Kidney (tissue), 13 donors: ENCODE measurements at regions not wholly inside any gene's neighbourhood (a gene's known extent, or its start where the extent isn't known, plus 50 kb on each side); places are given as distances from the start of the nearest gene placed in this dataset.

ENCODE experiments used
- DNase-seq, 5 donors: peaks; one replicate each; pipeline ENCODE4 v3.0.0-alpha.2; 2013 to 2020
- FAIRE-seq: peaks from 2 replicates; lab custom pipeline; 2012; peaks lifted over from hg19 to GRCh38; lab: Jason Lieb, UNC
- H3K27ac ChIP-seq, 2 donors: one replicate each; pipeline ENCODE4 v1.7.0; 2013; ENCODE audit warnings: low read depth in 2 of 2, low read length in 2 of 2, inconsistent platforms in 1 of 2
- H3K27me3 ChIP-seq: one replicate; pipeline ENCODE4 v1.7.1; 2013; ENCODE audit warnings: low read length, inconsistent platforms; ENCODE audit not compliant: control insufficient read depth, insufficient read depth
- H3K36me3 ChIP-seq, 3 donors: one replicate each; pipeline versions ENCODE4 v1.7.0 to v1.7.1; 2013; ENCODE audit warnings: low read length in 3 of 3, control low read depth in 1 of 3, inconsistent platforms in 1 of 3; ENCODE audit not compliant: insufficient read depth in 3 of 3, control insufficient read depth in 2 of 3
- H3K4me1 ChIP-seq, 3 donors: one replicate each; pipeline versions ENCODE4 v1.7.0 to v1.7.1; 2013; ENCODE audit warnings: low read length in 3 of 3, inconsistent platforms in 1 of 3, low read depth in 1 of 3; ENCODE audit not compliant: control insufficient read depth in 2 of 3, insufficient read depth in 2 of 3
- H3K4me3 ChIP-seq, 3 donors: one replicate each; pipeline versions ENCODE4 v1.7.0 to v1.8.1; 2013; ENCODE audit warnings: low read length in 3 of 3, control low read depth in 1 of 3, inconsistent platforms in 1 of 3
- H3K9ac ChIP-seq, 3 donors: one replicate each; pipeline versions ENCODE4 v1.7.0 to v1.7.1; 2013; ENCODE audit warnings: low read length in 3 of 3, control low read depth in 1 of 3, inconsistent platforms in 1 of 3
- H3K9me3 ChIP-seq, 3 donors: one replicate each; pipeline versions ENCODE4 v1.7.0 to v1.7.1; 2013; ENCODE audit warnings: low read length in 3 of 3, control low read depth in 1 of 3, inconsistent platforms in 1 of 3; ENCODE audit not compliant: control insufficient read depth in 2 of 3, insufficient read depth in 1 of 3
- intact Hi-C: fragments of 100-400 bp; cut with DNase I; formaldehyde crosslinking; loops from one replicate; pipeline ENCODE4 v1.11.1; 2022
- TF ChIP-seq, protein P1 (sequence below): IDR thresholded peaks from 3 replicates; pipeline ENCODE4 v1.5.1; 2012; ENCODE audit warnings: mild to moderate bottlenecking, moderate library complexity, borderline replicate concordance; ENCODE audit not compliant: insufficient read depth; ENCODE audit errors: extremely low read depth
- donor health status: control.
- donor health status: control.
- donor health status: control.
- donor health status: control.
- donor health status: control.
- donor health status: DM: yes; HTN: yes; CAD: no.
- donor health status: Normal renal cell carcinoma (clear cell type).

DNA sequence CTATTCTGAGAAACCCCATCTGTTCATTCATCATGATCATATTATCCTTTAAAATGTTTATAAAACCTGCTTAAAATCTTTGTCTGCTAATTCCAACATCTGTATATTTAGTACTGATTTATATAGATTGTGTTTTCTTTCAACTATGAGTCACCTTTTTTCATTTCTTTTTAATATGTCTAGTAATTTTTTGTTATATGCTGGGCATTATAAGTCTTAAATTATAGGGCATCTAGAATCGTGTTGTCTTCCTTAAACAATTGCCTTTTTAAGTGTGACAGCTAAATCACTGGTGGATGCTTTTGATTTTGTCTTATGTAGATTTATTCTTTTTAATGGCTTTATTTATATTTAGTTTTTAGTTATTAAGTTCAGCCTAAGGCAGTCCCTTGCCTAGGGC lies 323.4 kb upstream of the THRB start:
- no peaks in the 10 kb centered on the region for H3K4me1 ChIP-seq
- no peaks in the 10 kb centered on the region for H3K36me3 ChIP-seq
- H3K9me3 ChIP-seq = no peaks in the 10 kb centered on the region
- H3K4me3 ChIP-seq = no peak overlapping the region
- FAIRE-seq = no peak
- DNase-seq = no peak
- H3K27me3 ChIP-seq = no peaks in the 10 kb centered on the region
- no peak overlapping the region for H3K9ac ChIP-seq
- intact Hi-C loops = no loop called here
- TF ChIP-seq, protein P1, sequence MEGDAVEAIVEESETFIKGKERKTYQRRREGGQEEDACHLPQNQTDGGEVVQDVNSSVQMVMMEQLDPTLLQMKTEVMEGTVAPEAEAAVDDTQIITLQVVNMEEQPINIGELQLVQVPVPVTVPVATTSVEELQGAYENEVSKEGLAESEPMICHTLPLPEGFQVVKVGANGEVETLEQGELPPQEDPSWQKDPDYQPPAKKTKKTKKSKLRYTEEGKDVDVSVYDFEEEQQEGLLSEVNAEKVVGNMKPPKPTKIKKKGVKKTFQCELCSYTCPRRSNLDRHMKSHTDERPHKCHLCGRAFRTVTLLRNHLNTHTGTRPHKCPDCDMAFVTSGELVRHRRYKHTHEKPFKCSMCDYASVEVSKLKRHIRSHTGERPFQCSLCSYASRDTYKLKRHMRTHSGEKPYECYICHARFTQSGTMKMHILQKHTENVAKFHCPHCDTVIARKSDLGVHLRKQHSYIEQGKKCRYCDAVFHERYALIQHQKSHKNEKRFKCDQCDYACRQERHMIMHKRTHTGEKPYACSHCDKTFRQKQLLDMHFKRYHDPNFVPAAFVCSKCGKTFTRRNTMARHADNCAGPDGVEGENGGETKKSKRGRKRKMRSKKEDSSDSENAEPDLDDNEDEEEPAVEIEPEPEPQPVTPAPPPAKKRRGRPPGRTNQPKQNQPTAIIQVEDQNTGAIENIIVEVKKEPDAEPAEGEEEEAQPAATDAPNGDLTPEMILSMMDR = no peak
- H3K27ac ChIP-seq = no peak overlapping the region

- no peak overlapping the region for H3K4me3 ChIP-seq
- no peaks in the 10 kb centered on the region for H3K27me3 ChIP-seq
- no peak overlapping the region for H3K9ac ChIP-seq
- H3K36me3 ChIP-seq = no peaks in the 10 kb centered on the region
- DNase-seq (no peak), FAIRE-seq (no peak)
- H3K9me3 ChIP-seq = no peaks in the 10 kb centered on the region
- intact Hi-C loops = no loop called here
- TF ChIP-seq, protein P1 = no peak
- H3K4me1 ChIP-seq = peaks cover 0 to 8% (median 0%) of the 10 kb centered on the region in 3 donors
- H3K27ac ChIP-seq = no peak overlapping the region
These were observed 333.4 kb upstream of the THRB start for GRCh38 chr3:24828011-24828410.

- no peak for FAIRE-seq
- no peak overlapping the region for H3K27ac ChIP-seq
These were observed 333.9 kb upstream of the THRB start for GRCh38 chr3:24828551-24828950.

More at GRCh38 chr3:24828551-24828950, 333.9 kb upstream of the THRB start:
- Histone ChIP-seq H3K27me3 (no peaks in the 10 kb centered on the region), H3K4me3 (no peak overlapping the region), H3K9me3 (no peaks in the 10 kb centered on the region), H3K4me1 (peaks cover 0 to 8% (median 0%) of the 10 kb centered on the region in 3 donors), H3K9ac (no peak overlapping the region), H3K36me3 (no peaks in the 10 kb centered on the region)
- intact Hi-C loops = no loop called here
- TF ChIP-seq, protein P1 = no peak
- DNase-seq = no peak
